HL-60 (cell line): ENCODE measurements at regions not wholly inside any gene's neighbourhood (a gene's known extent, or its start where the extent isn't known, plus 50 kb on each side); places are given as distances from the start of the nearest gene placed in this dataset.

ENCODE experiments used
- DNase-seq, 2 experiments: peaks; one replicate each; pipeline ENCODE4 v3.0.0-alpha.2; 2010 to 2020; ENCODE audit warnings: low read depth in 1 of 2, low spot score in 1 of 2
- H3K27ac ChIP-seq: fragments of 250-450 bp; sonication (Bioruptor Pico); replicated peaks from 2 replicates; pipeline ENCODE4 v1.5.1; 2020; ENCODE audit warnings: mild to moderate bottlenecking, moderate library complexity
- H3K27me3 ChIP-seq: fragments of 250-450 bp; sonication (Bioruptor Pico); 2 replicates; pipeline ENCODE4 v1.5.1; 2021; ENCODE audit warnings: mild to moderate bottlenecking, moderate library complexity; ENCODE audit not compliant: insufficient read depth, poor library complexity, severe bottlenecking
- H3K4me3 ChIP-seq: replicated peaks from 2 replicates; pipeline ENCODE4 v1.5.1; 2011; ENCODE audit warnings: mild to moderate bottlenecking, control low read depth, low read length; ENCODE audit not compliant: insufficient read depth
- GABPA ChIP-seq: IDR thresholded peaks from 2 replicates; pipeline ENCODE4 v1.6.1; 2012; ENCODE audit warnings: low read depth
- POLR2AphosphoS5 ChIP-seq: IDR thresholded peaks from 2 replicates; pipeline ENCODE4 v1.6.1; 2012; ENCODE audit warnings: low read depth
- SPI1 ChIP-seq: IDR thresholded peaks from 2 replicates; pipeline ENCODE4 v1.6.1; 2012; ENCODE audit warnings: low read depth, mild to moderate bottlenecking, borderline replicate concordance
- TF ChIP-seq, protein P1 (sequence below): IDR thresholded peaks from 2 replicates; pipeline ENCODE4 v1.6.1; 2012; ENCODE audit warnings: low read depth; ENCODE audit not compliant: insufficient replicate concordance
- TF ChIP-seq, protein P2 (sequence below): IDR thresholded peaks from one replicate; pipeline ENCODE4 v1.5.1; 2011; ENCODE audit warnings: low read length, control low read depth, inconsistent platforms; ENCODE audit not compliant: insufficient read depth

DNA sequence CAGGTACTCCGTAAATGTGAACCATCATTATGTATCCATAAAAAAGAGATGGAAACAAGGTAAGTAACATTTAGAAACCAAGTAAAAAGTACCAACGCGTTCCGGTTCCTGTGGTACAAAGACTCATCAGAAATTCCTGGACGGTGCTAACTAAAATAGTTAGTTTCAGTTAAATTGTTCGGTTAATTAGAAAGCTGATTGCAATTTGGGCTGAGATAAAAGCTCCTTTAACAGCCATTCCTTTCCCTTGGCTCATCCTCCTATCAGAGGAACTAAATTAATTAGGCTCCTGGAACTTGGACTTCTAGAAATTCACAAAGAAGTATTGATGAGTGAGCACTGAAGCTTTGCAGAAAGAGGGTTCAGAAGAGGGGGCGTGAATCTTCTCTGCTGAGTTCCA is 63.5 kb downstream of the SOX1 start:
- Histone ChIP-seq H3K27me3 (peaks cover 4% of the 10 kb centered on the region), H3K4me3 (no peak overlapping the region), H3K27ac (no peak overlapping the region)
- TF ChIP-seq, protein P1, sequence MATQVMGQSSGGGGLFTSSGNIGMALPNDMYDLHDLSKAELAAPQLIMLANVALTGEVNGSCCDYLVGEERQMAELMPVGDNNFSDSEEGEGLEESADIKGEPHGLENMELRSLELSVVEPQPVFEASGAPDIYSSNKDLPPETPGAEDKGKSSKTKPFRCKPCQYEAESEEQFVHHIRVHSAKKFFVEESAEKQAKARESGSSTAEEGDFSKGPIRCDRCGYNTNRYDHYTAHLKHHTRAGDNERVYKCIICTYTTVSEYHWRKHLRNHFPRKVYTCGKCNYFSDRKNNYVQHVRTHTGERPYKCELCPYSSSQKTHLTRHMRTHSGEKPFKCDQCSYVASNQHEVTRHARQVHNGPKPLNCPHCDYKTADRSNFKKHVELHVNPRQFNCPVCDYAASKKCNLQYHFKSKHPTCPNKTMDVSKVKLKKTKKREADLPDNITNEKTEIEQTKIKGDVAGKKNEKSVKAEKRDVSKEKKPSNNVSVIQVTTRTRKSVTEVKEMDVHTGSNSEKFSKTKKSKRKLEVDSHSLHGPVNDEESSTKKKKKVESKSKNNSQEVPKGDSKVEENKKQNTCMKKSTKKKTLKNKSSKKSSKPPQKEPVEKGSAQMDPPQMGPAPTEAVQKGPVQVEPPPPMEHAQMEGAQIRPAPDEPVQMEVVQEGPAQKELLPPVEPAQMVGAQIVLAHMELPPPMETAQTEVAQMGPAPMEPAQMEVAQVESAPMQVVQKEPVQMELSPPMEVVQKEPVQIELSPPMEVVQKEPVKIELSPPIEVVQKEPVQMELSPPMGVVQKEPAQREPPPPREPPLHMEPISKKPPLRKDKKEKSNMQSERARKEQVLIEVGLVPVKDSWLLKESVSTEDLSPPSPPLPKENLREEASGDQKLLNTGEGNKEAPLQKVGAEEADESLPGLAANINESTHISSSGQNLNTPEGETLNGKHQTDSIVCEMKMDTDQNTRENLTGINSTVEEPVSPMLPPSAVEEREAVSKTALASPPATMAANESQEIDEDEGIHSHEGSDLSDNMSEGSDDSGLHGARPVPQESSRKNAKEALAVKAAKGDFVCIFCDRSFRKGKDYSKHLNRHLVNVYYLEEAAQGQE: no peak
- TF ChIP-seq, protein P2, sequence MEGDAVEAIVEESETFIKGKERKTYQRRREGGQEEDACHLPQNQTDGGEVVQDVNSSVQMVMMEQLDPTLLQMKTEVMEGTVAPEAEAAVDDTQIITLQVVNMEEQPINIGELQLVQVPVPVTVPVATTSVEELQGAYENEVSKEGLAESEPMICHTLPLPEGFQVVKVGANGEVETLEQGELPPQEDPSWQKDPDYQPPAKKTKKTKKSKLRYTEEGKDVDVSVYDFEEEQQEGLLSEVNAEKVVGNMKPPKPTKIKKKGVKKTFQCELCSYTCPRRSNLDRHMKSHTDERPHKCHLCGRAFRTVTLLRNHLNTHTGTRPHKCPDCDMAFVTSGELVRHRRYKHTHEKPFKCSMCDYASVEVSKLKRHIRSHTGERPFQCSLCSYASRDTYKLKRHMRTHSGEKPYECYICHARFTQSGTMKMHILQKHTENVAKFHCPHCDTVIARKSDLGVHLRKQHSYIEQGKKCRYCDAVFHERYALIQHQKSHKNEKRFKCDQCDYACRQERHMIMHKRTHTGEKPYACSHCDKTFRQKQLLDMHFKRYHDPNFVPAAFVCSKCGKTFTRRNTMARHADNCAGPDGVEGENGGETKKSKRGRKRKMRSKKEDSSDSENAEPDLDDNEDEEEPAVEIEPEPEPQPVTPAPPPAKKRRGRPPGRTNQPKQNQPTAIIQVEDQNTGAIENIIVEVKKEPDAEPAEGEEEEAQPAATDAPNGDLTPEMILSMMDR: no peak
- TF ChIP-seq POLR2AphosphoS5 (no peak), SPI1 (no peak), GABPA (no peak)
- no peak for DNase-seq

DNA sequence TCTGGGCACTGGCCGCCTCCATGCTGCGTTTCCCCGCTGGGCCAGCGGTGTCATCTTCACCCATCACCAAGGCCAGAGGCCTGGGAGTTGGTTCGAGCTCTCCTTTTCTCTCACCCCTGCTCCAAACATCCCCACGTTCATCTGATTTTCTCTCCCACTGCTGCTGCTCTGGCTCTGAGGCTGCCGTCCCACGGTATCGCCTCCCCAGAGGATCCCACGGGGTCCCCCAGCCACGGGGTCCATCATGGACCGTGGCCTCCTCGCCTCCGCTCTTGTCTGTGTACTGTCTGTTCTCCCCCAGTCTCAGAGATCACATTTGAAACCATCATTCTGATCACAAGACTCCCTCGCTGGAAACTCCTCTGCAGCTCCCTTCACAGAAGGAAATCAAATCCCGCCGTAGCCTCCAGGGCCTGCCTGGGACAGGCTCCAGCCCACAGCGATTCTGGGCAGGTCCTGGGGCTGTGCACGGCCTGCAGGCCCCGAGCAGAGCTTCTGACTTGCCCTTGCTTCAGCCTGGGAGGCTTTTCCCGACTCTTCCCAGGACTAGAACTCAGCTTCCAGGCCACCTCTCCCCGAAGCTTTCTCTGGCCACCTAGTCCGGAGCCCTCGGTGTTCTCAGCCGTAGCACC is 64.2 kb downstream of the SOX1 start:
- DNase-seq: no peak
- TF ChIP-seq SPI1 (no peak), POLR2AphosphoS5 (no peak), GABPA (no peak)
- TF ChIP-seq, protein P1: no peak
- TF ChIP-seq, protein P2: no peak
- H3K27ac ChIP-seq: no peak overlapping the region
- H3K27me3 ChIP-seq: peaks cover 4% of the 10 kb centered on the region
- H3K4me3 ChIP-seq: no peak overlapping the region

DNA sequence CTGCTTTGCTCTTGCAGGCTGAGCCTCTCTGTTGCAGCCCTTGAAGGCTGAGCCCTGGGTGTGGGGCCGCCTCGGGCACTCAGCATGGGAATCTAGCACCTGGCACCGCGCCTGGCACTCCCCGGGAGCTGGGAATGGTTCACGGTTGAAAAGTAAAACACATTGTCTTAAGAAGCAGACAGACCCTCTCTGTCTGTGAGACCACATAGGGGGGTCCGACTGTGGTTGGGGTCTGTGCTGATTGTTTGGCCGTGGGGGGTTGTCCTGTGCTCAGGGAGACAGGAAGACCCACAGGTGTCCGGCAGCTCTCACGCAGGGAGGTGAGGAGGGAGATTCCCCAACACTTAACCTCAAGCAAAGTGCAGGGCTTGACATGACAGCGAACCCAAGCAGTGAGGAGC is 64.8 kb downstream of the SOX1 start:
- no peak overlapping the region for H3K4me3 ChIP-seq

More for the DNA sequence above, 64.8 kb downstream of the SOX1 start:
- Histone ChIP-seq H3K27me3 (peaks cover 4% of the 10 kb centered on the region), H3K27ac (no peak overlapping the region)
- DNase-seq: no peak
- TF ChIP-seq SPI1 (no peak), POLR2AphosphoS5 (no peak), GABPA (no peak)
- TF ChIP-seq, protein P2: no peak
- TF ChIP-seq, protein P1: no peak
